ENCODE measurements at regions not wholly inside any gene's neighbourhood (a gene's known extent, or its start where the extent isn't known, plus 50 kb on each side); places are given as distances from the start of the nearest gene placed in this dataset.

- 80 to 82% methylated on average over 3 of the region's 3 CpGs for WGBS, 2 experiments
- Histone ChIP-seq H3K27me3 (ENCODE audit: control insufficient read depth, insufficient read depth, low read length, poor library complexity, severe bottlenecking) (no peaks in the 10 kb centered on the region), H3K4me1 (ENCODE audit: control insufficient read depth, insufficient read depth, low read length) (peaks cover 9% of the 10 kb centered on the region), H3K27ac (ENCODE audit: insufficient read depth, low read depth, low read length, poor library complexity, severe bottlenecking) (no peak overlapping the region), H3K36me3 (ENCODE audit: control insufficient read depth, insufficient read depth, low read length) (no peaks in the 10 kb centered on the region), H3K9me3 (ENCODE audit: control insufficient read depth, low read length) (no peaks in the 10 kb centered on the region), H3K4me3 (ENCODE audit: insufficient read depth, low read depth, low read length) (no peak overlapping the region)
Measured at GRCh38 chr2:65878011-65878340, 445.6 kb upstream of the SPRED2 start.

- H3K4me3 ChIP-seq (ENCODE audit: insufficient read depth, low read depth, low read length), result no peak overlapping the region
- no peaks in the 10 kb centered on the region for H3K36me3 ChIP-seq (ENCODE audit: control insufficient read depth, insufficient read depth, low read length)
- no peaks in the 10 kb centered on the region for H3K27me3 ChIP-seq (ENCODE audit: control insufficient read depth, insufficient read depth, low read length, poor library complexity, severe bottlenecking)
- H3K9me3 ChIP-seq (ENCODE audit: control insufficient read depth, low read length), result no peaks in the 10 kb centered on the region
- peaks cover 9% of the 10 kb centered on the region for H3K4me1 ChIP-seq (ENCODE audit: control insufficient read depth, insufficient read depth, low read length)
- 78 to 92% methylated on average over 7 of the region's 7 CpGs for WGBS, 2 experiments
- H3K27ac ChIP-seq (ENCODE audit: insufficient read depth, low read depth, low read length, poor library complexity, severe bottlenecking), result no peak overlapping the region
Measured at GRCh38 chr2:65877331-65878010, 445.1 kb upstream of the SPRED2 start.

GRCh38 chr2:65876114-65876513, 443.7 kb upstream of the SPRED2 start:
- WGBS, 2 experiments, result 69 to 75% methylated on average over 2 of the region's 2 CpGs
- no peaks in the 10 kb centered on the region for H3K27me3 ChIP-seq (ENCODE audit: control insufficient read depth, insufficient read depth, low read length, poor library complexity, severe bottlenecking)

GRCh38 chr2:65870826-65871225, 438.4 kb upstream of the SPRED2 start:
- Histone ChIP-seq H3K4me3 (ENCODE audit: insufficient read depth, low read depth, low read length) (no peak overlapping the region), H3K9me3 (ENCODE audit: control insufficient read depth, low read length) (no peaks in the 10 kb centered on the region), H3K36me3 (ENCODE audit: control insufficient read depth, insufficient read depth, low read length) (no peaks in the 10 kb centered on the region), H3K27me3 (ENCODE audit: control insufficient read depth, insufficient read depth, low read length, poor library complexity, severe bottlenecking) (no peaks in the 10 kb centered on the region), H3K4me1 (ENCODE audit: control insufficient read depth, insufficient read depth, low read length) (no peaks in the 10 kb centered on the region), H3K27ac (ENCODE audit: insufficient read depth, low read depth, low read length, poor library complexity, severe bottlenecking) (no peak overlapping the region)
- 86 to 89% methylated on average over 2 of the region's 2 CpGs for whole genome bisulfite sequencing, 2 experiments

More at GRCh38 chr2:65876114-65876513, 443.7 kb upstream of the SPRED2 start:
- Histone ChIP-seq H3K9me3 (ENCODE audit: control insufficient read depth, low read length) (no peaks in the 10 kb centered on the region), H3K4me3 (ENCODE audit: insufficient read depth, low read depth, low read length) (no peak overlapping the region), H3K36me3 (ENCODE audit: control insufficient read depth, insufficient read depth, low read length) (no peaks in the 10 kb centered on the region), H3K27ac (ENCODE audit: insufficient read depth, low read depth, low read length, poor library complexity, severe bottlenecking) (no peak overlapping the region), H3K4me1 (ENCODE audit: control insufficient read depth, insufficient read depth, low read length) (peaks cover 9% of the 10 kb centered on the region)

GRCh38 chr2:65869296-65869695, 436.9 kb upstream of the SPRED2 start:
- Histone ChIP-seq H3K27me3 (ENCODE audit: control insufficient read depth, insufficient read depth, low read length, poor library complexity, severe bottlenecking) (no peaks in the 10 kb centered on the region), H3K4me1 (ENCODE audit: control insufficient read depth, insufficient read depth, low read length) (peaks cover 4% of the 10 kb centered on the region), H3K27ac (ENCODE audit: insufficient read depth, low read depth, low read length, poor library complexity, severe bottlenecking) (no peak overlapping the region), H3K9me3 (ENCODE audit: control insufficient read depth, low read length) (no peaks in the 10 kb centered on the region), H3K4me3 (ENCODE audit: insufficient read depth, low read depth, low read length) (no peak overlapping the region), H3K36me3 (ENCODE audit: control insufficient read depth, insufficient read depth, low read length) (no peaks in the 10 kb centered on the region)
- 92 to 97% methylated on average over 5 of the region's 5 CpGs for WGBS, 2 experiments

GRCh38 chr2:65868177-65868576, 435.8 kb upstream of the SPRED2 start:
- H3K36me3 ChIP-seq (ENCODE audit: control insufficient read depth, insufficient read depth, low read length), result no peaks in the 10 kb centered on the region
- 94% methylated on average over 5 of the region's 5 CpGs for WGBS, 2 experiments
- H3K4me3 ChIP-seq (ENCODE audit: insufficient read depth, low read depth, low read length), result no peak overlapping the region
- H3K9me3 ChIP-seq (ENCODE audit: control insufficient read depth, low read length), result no peaks in the 10 kb centered on the region
- peaks cover 9% of the 10 kb centered on the region for H3K4me1 ChIP-seq (ENCODE audit: control insufficient read depth, insufficient read depth, low read length)
- no peak overlapping the region for H3K27ac ChIP-seq (ENCODE audit: insufficient read depth, low read depth, low read length, poor library complexity, severe bottlenecking)
- H3K27me3 ChIP-seq (ENCODE audit: control insufficient read depth, insufficient read depth, low read length, poor library complexity, severe bottlenecking), result no peaks in the 10 kb centered on the region

- WGBS, 2 experiments, result 94 to 95% methylated on average over 4 of the region's 4 CpGs
- Histone ChIP-seq H3K27me3 (ENCODE audit: control insufficient read depth, insufficient read depth, low read length, poor library complexity, severe bottlenecking) (no peaks in the 10 kb centered on the region), H3K4me3 (ENCODE audit: insufficient read depth, low read depth, low read length) (no peak overlapping the region), H3K4me1 (ENCODE audit: control insufficient read depth, insufficient read depth, low read length) (peaks cover 11% of the 10 kb centered on the region), H3K27ac (ENCODE audit: insufficient read depth, low read depth, low read length, poor library complexity, severe bottlenecking) (no peak overlapping the region), H3K9me3 (ENCODE audit: control insufficient read depth, low read length) (no peaks in the 10 kb centered on the region), H3K36me3 (ENCODE audit: control insufficient read depth, insufficient read depth, low read length) (no peaks in the 10 kb centered on the region)
Measured at GRCh38 chr2:65867446-65867845, 435.0 kb upstream of the SPRED2 start.

GRCh38 chr2:65866148-65866547, 433.7 kb upstream of the SPRED2 start:
- H3K27ac ChIP-seq (ENCODE audit: insufficient read depth, low read depth, low read length, poor library complexity, severe bottlenecking), result no peak overlapping the region
- H3K27me3 ChIP-seq (ENCODE audit: control insufficient read depth, insufficient read depth, low read length, poor library complexity, severe bottlenecking), result no peaks in the 10 kb centered on the region
- H3K4me1 ChIP-seq (ENCODE audit: control insufficient read depth, insufficient read depth, low read length), result peaks cover 11% of the 10 kb centered on the region
- 94 to 97% methylated on average over 3 of the region's 3 CpGs for WGBS, 2 experiments
- H3K4me3 ChIP-seq (ENCODE audit: insufficient read depth, low read depth, low read length), result no peak overlapping the region
- H3K36me3 ChIP-seq (ENCODE audit: control insufficient read depth, insufficient read depth, low read length), result no peaks in the 10 kb centered on the region
- no peaks in the 10 kb centered on the region for H3K9me3 ChIP-seq (ENCODE audit: control insufficient read depth, low read length)

GRCh38 chr2:65864619-65865018, 432.2 kb upstream of the SPRED2 start:
- Histone ChIP-seq H3K27ac (ENCODE audit: insufficient read depth, low read depth, low read length, poor library complexity, severe bottlenecking) (no peak overlapping the region), H3K27me3 (ENCODE audit: control insufficient read depth, insufficient read depth, low read length, poor library complexity, severe bottlenecking) (no peaks in the 10 kb centered on the region), H3K36me3 (ENCODE audit: control insufficient read depth, insufficient read depth, low read length) (no peaks in the 10 kb centered on the region), H3K4me3 (ENCODE audit: insufficient read depth, low read depth, low read length) (no peak overlapping the region), H3K9me3 (ENCODE audit: control insufficient read depth, low read length) (no peaks in the 10 kb centered on the region), H3K4me1 (ENCODE audit: control insufficient read depth, insufficient read depth, low read length) (peaks cover 11% of the 10 kb centered on the region)
- 93 to 100% methylated on average over 2 of the region's 5 CpGs for WGBS, 2 experiments

GRCh38 chr2:65863713-65864112, 431.3 kb upstream of the SPRED2 start:
- no peaks in the 10 kb centered on the region for H3K27me3 ChIP-seq (ENCODE audit: control insufficient read depth, insufficient read depth, low read length, poor library complexity, severe bottlenecking)
- H3K4me3 ChIP-seq (ENCODE audit: insufficient read depth, low read depth, low read length), result no peak overlapping the region
- peak overlapping the region; percentile 74 for H3K27ac ChIP-seq (ENCODE audit: insufficient read depth, low read depth, low read length, poor library complexity, severe bottlenecking)
- peaks cover 11% of the 10 kb centered on the region for H3K4me1 ChIP-seq (ENCODE audit: control insufficient read depth, insufficient read depth, low read length)
- H3K36me3 ChIP-seq (ENCODE audit: control insufficient read depth, insufficient read depth, low read length), result no peaks in the 10 kb centered on the region
- no peaks in the 10 kb centered on the region for H3K9me3 ChIP-seq (ENCODE audit: control insufficient read depth, low read length)

GRCh38 chr2:65856928-65857327, 424.5 kb upstream of the SPRED2 start:
- WGBS, 2 experiments, result 83 to 94% methylated on average over 3 of the region's 3 CpGs

More at GRCh38 chr2:65856928-65857327, 424.5 kb upstream of the SPRED2 start:
- no peaks in the 10 kb centered on the region for H3K4me1 ChIP-seq (ENCODE audit: control insufficient read depth, insufficient read depth, low read length)
- no peaks in the 10 kb centered on the region for H3K27me3 ChIP-seq (ENCODE audit: control insufficient read depth, insufficient read depth, low read length, poor library complexity, severe bottlenecking)
- H3K4me3 ChIP-seq (ENCODE audit: insufficient read depth, low read depth, low read length), result no peak overlapping the region
- H3K36me3 ChIP-seq (ENCODE audit: control insufficient read depth, insufficient read depth, low read length), result no peaks in the 10 kb centered on the region
- H3K9me3 ChIP-seq (ENCODE audit: control insufficient read depth, low read length), result no peaks in the 10 kb centered on the region
- H3K27ac ChIP-seq (ENCODE audit: insufficient read depth, low read depth, low read length, poor library complexity, severe bottlenecking), result no peak overlapping the region
